K562 (cell line): ENCODE measurements at regions not wholly inside any gene's neighbourhood (a gene's known extent, or its start where the extent isn't known, plus 50 kb on each side); places are given as distances from the start of the nearest gene placed in this dataset.
A peak's percentile ranks its signal among the peaks of the same experiment; 100 is the strongest.

ENCODE experiments used
- ATAC-seq: fragments of 200-7000 bp; cut with Tn5 transposase; 3 replicates; pipeline ENCODE4 v1.9.1; 2020; ENCODE audit warnings: moderate library complexity
- BruUV-seq: library from RNA; stranded (reverse); fragments of 400-500 nt; replicated peaks from 2 replicates; lab custom pipeline; 2021; lab: Mats Ljungman, UMichigan
- CTCF ChIA-PET: fragments of 300-600 bp; formaldehyde crosslinking; extraction: SDS; loops from one replicate; lab custom pipeline; 2021; ENCODE audit warnings: low intra/inter-chr PET ratio; lab: Yijun Ruan, JAX
- POLR2A ChIA-PET: fragments of 300-600, 350-650 bp; sonication (Branson Sonifier 250); formaldehyde crosslinking; extraction: SDS; loops from one replicate; lab custom pipeline; 2021; ENCODE audit warnings: antibody characterized with exemption, inconsistent platforms; lab: Yijun Ruan, JAX
- DNase-seq, 4 experiments: peaks; one replicate each; pipeline versions ENCODE4 v3.0.0 to v3.0.0-alpha.2; 2011 to 2018; ENCODE audit warnings: low spot score in 3 of 4, mixed read lengths in 3 of 4; ENCODE audit errors: extremely low read depth in 1 of 4
- FAIRE-seq: peaks from 2 replicates; lab custom pipeline; 2011; peaks lifted over from hg19 to GRCh38; lab: Jason Lieb, UNC
- H2AFZ ChIP-seq: 2 replicates; pipeline ENCODE4 v1.6.0; 2011; ENCODE audit warnings: low read depth, low read length, control low read depth, inconsistent platforms
- H3K27ac ChIP-seq: fragments of 200-600 bp; 3 replicates; pipeline ENCODE4 v1.8.0; 2011; ENCODE audit warnings: low read depth, mild to moderate bottlenecking, control low read depth, inconsistent platforms, low read length, moderate library complexity, mixed read lengths; ENCODE audit errors: extremely low read depth
- H3K27me3 ChIP-seq, 2 experiments: fragments of 300-600 bp in 1 of 2; 2 replicates in 1 of 2; 3 replicates in 1 of 2; pipeline versions ENCODE4 v1.6.0 to v1.8.0; 2011; ENCODE audit warnings: inconsistent platforms in 2 of 2, low read length in 2 of 2, mild to moderate bottlenecking in 1 of 2, mixed read lengths in 1 of 2, moderate library complexity in 1 of 2; ENCODE audit not compliant: control insufficient read depth in 2 of 2, insufficient read depth in 2 of 2
- H3K36me3 ChIP-seq: fragments of 300-600 bp; 3 replicates; pipeline ENCODE4 v1.8.0; 2011; ENCODE audit warnings: mild to moderate bottlenecking, low read length, inconsistent platforms; ENCODE audit not compliant: control insufficient read depth, insufficient read depth
- H3K4me1 ChIP-seq, 2 experiments: fragments of 200-600 bp in 1 of 2; replicated peaks in 1 of 2; 2 replicates in 1 of 2; 3 replicates in 1 of 2; pipeline versions ENCODE4 v1.5.1 to v1.8.0; 2011; ENCODE audit warnings: inconsistent platforms in 2 of 2, low read length in 2 of 2, mild to moderate bottlenecking in 1 of 2, mixed read lengths in 1 of 2, moderate library complexity in 1 of 2; ENCODE audit not compliant: control insufficient read depth in 2 of 2, insufficient read depth in 2 of 2
- H3K4me2 ChIP-seq: 2 replicates; pipeline ENCODE4 v1.6.1; 2011; ENCODE audit warnings: low read length, control low read depth, inconsistent platforms, mixed read lengths; ENCODE audit not compliant: insufficient read depth
- H3K4me3 ChIP-seq: fragments of 200-600 bp; sonication (generic), shearing (Covaris generic); 2 replicates; pipeline ENCODE4 v1.5.1; 2016; ENCODE audit warnings: control low read depth, inconsistent platforms
- H3K79me2 ChIP-seq: fragments of 200-600 bp; 3 replicates; pipeline ENCODE4 v1.8.0; 2011; ENCODE audit warnings: low read length, inconsistent platforms; ENCODE audit not compliant: control insufficient read depth, insufficient read depth
- H3K9ac ChIP-seq, 2 experiments: 2 replicates each; pipeline versions ENCODE4 v1.6.0 to v1.6.1; 2011; ENCODE audit warnings: low read depth in 2 of 2, low read length in 2 of 2, control low read depth in 1 of 2, inconsistent platforms in 1 of 2, mild to moderate bottlenecking in 1 of 2, mixed read lengths in 1 of 2; ENCODE audit not compliant: insufficient read depth in 1 of 2
- H3K9me1 ChIP-seq: one replicate; pipeline ENCODE4 v1.6.0; 2011; ENCODE audit warnings: inconsistent platforms, mild to moderate bottlenecking, low read length, moderate library complexity; ENCODE audit not compliant: control insufficient read depth, insufficient read depth
- H3K9me3 ChIP-seq: replicated peaks from 2 replicates; pipeline ENCODE4 v1.5.1; 2011; ENCODE audit warnings: low read depth, low read length, inconsistent platforms; ENCODE audit not compliant: control insufficient read depth, insufficient read depth
- H4K20me1 ChIP-seq: replicated peaks from 2 replicates; pipeline ENCODE4 v1.6.1; 2011; ENCODE audit warnings: low read length, inconsistent platforms, mixed read lengths; ENCODE audit not compliant: control insufficient read depth, insufficient read depth
- ATF2 ChIP-seq: sonication (generic); formaldehyde crosslinking; IDR thresholded peaks from 2 replicates; pipeline ENCODE4 v1.8.1; 2022; ENCODE audit warnings: missing genetic modification reagents
- BACH1 ChIP-seq: fragments of 200-800 bp; sonication (Bioruptor generic); IDR thresholded peaks from 2 replicates; pipeline ENCODE4 v1.6.1; 2016; ENCODE audit warnings: missing genetic modification characterization, missing compliant biosample characterization
- EP400 ChIP-seq: fragments of 450-650 bp; IDR thresholded peaks from 2 replicates; pipeline ENCODE4 v1.6.1; 2017; ENCODE audit warnings: antibody characterized with exemption, mild to moderate bottlenecking, moderate library complexity
- FOXJ2 ChIP-seq: fragments of 200-800 bp; sonication (Bioruptor generic); IDR thresholded peaks from 2 replicates; pipeline ENCODE4 v1.6.1; 2016; ENCODE audit warnings: missing genetic modification characterization, missing compliant biosample characterization
- HNRNPH1 ChIP-seq: fragments of 200-400 bp; formaldehyde crosslinking; optimal IDR thresholded peaks from 2 replicates; pipeline ENCODE3; 2017; ENCODE audit warnings: low read depth, mild to moderate bottlenecking, low read length, moderate library complexity
- LCOR ChIP-seq: sonication (generic); formaldehyde crosslinking; IDR thresholded peaks from 2 replicates; pipeline ENCODE4 v1.8.0; 2022; ENCODE audit warnings: mild to moderate bottlenecking, missing genetic modification reagents
- MCM5 ChIP-seq: fragments of 450-650 bp; IDR thresholded peaks from 2 replicates; pipeline ENCODE4 v1.6.1; 2016; ENCODE audit warnings: low read depth
- NCOA4 ChIP-seq: fragments of 450-650 bp; IDR thresholded peaks from 2 replicates; pipeline ENCODE4 v1.6.1; 2018; ENCODE audit warnings: mild to moderate bottlenecking; ENCODE audit not compliant: partially characterized antibody
- NFRKB ChIP-seq: fragments of 450-650 bp; IDR thresholded peaks from 2 replicates; pipeline ENCODE4 v1.6.1; 2016; ENCODE audit warnings: low read depth
- PATZ1 ChIP-seq: fragments of 250-450 bp; sonication (Bioruptor Pico); IDR thresholded peaks from 2 replicates; pipeline ENCODE4 v1.5.0; 2020; ENCODE audit warnings: mild to moderate bottlenecking, borderline replicate concordance
- RNF2 ChIP-seq: sonication (generic); IDR thresholded peaks from 2 replicates; pipeline ENCODE4 v1.6.1; 2016
- SIX5 ChIP-seq, 2 experiments: IDR thresholded peaks; 2 replicates each; pipeline ENCODE4 v1.6.1; 2011; ENCODE audit warnings: low read length in 2 of 2, borderline replicate concordance in 1 of 2, low read depth in 1 of 2, mild to moderate bottlenecking in 1 of 2, moderate library complexity in 1 of 2; ENCODE audit not compliant: insufficient read depth in 1 of 2
- SREBF2 ChIP-seq: sonication (generic); formaldehyde crosslinking; IDR thresholded peaks from 2 replicates; pipeline ENCODE4 v1.4.0; 2020; ENCODE audit warnings: mild to moderate bottlenecking, missing genetic modification reagents
- TAF7 ChIP-seq: fragments of 450-650 bp; IDR thresholded peaks from 2 replicates; pipeline ENCODE4 v1.6.1; 2016; ENCODE audit warnings: missing genetic modification characterization, missing compliant biosample characterization
- ZBTB49 ChIP-seq: sonication (generic); formaldehyde crosslinking; IDR thresholded peaks from 2 replicates; pipeline ENCODE4 v1.8.0; 2022; ENCODE audit warnings: missing genetic modification reagents, mild to moderate bottlenecking, borderline replicate concordance
- ZFP30 ChIP-seq: fragments of 250-450 bp; sonication (Bioruptor Pico); IDR thresholded peaks from 2 replicates; pipeline ENCODE4 v1.8.0; 2022; ENCODE audit warnings: moderate library complexity, mild to moderate bottlenecking, inconsistent platforms, borderline replicate concordance
- ZNF212 ChIP-seq: fragments of 450-650 bp; formaldehyde crosslinking; IDR thresholded peaks from 2 replicates; pipeline ENCODE4 v1.4.0; 2020; ENCODE audit warnings: mild to moderate bottlenecking
- ZZZ3 ChIP-seq: fragments of 450-650 bp; IDR thresholded peaks from 2 replicates; pipeline ENCODE4 v1.6.1; 2016; ENCODE audit warnings: antibody characterized with exemption, mild to moderate bottlenecking, moderate library complexity
- WGBS: fragments of 100-300 bp; shearing (Covaris generic); methylation state at CpG from one replicate; pipeline ENCODE4 v1.1.6; 2016; ENCODE audit warnings: low coverage, mixed read lengths; ENCODE audit not compliant: insufficient coverage; ENCODE audit errors: missing lambda C conversion rate; 5-methylcytosine and 5-hydroxymethylcytosine counted together
- in situ Hi-C: fragments of 300-500 bp; cut with MboI; formaldehyde crosslinking; loops from 4 replicates; pipeline ENCODE4 v1.15.0; 2018; ENCODE audit warnings: inconsistent platforms, mixed read lengths
- intact Hi-C: fragments of 100-400 bp; cut with micrococcal nuclease; formaldehyde crosslinking; loops from 2 replicates; pipeline ENCODE4 v1.14.2; 2022

- TF ChIP-seq ZBTB49 (CRISPR knock-in tag) (no peak), TAF7 (no peak), ATF2 (CRISPR knock-in tag) (no peak)
- TF ChIP-seq, all 486 proteins: peak for 0
Observed at GRCh38 chr4:79495447-79495846, 87.4 kb upstream of the GK2 start (continued).

GRCh38 chr4:79492148-79492547 is 84.1 kb upstream of the GK2 start:
- ChIA-PET POLR2A (no interaction called here), CTCF (no interaction called here)
- Histone ChIP-seq H3K9me3 (no peaks in the 10 kb centered on the region), H3K4me2 (no peak overlapping the region), H3K27me3 (no peaks in the 10 kb centered on the region), H3K79me2 (no peaks in the 10 kb centered on the region), H4K20me1 (no peaks in the 10 kb centered on the region), H3K27ac (no peak overlapping the region), H3K4me1 (no peaks in the 10 kb centered on the region; a peak in 2 of 5 replicates), H3K4me3 (no peak overlapping the region), H3K36me3 (no peaks in the 10 kb centered on the region), H3K9me1 (no peaks in the 10 kb centered on the region), H2AFZ (peak overlapping the region; percentile 77), H3K9ac (no peak overlapping the region)
- TF ChIP-seq BACH1 (tag) (no peak), PATZ1 (no peak), SREBF2 (CRISPR knock-in tag) (no peak), RNF2 (no peak), MCM5 (no peak), FOXJ2 (tag) (no peak), LCOR (no peak), NCOA4 (no peak), EP400 (no peak), ZZZ3 (no peak), HNRNPH1 (no peak), ZFP30 (CRISPR knock-in tag) (no peak), NFRKB (no peak), SIX5 (IDR thresholded peaks at IDR 0.05; ENCODE audit: borderline replicate concordance in 1 of 2, insufficient read depth in 1 of 2, low read depth in 1 of 2, low read length in 2 of 2) (no peak), ZNF212 (no peak)
- FAIRE-seq: no peak
- in situ Hi-C loops (no loop called here), intact Hi-C loops (no loop called here)
- DNase-seq: no peak
- no peak; the same call in 2 of the 3 replicates for ATAC-seq
- no TSS peak for BruUV-seq
- 15% methylated on average over 3 of the region's 3 CpGs for WGBS
